ENCODE measurements at regions not wholly inside any gene's neighbourhood (a gene's known extent, or its start where the extent isn't known, plus 50 kb on each side); places are given as distances from the start of the nearest gene placed in this dataset.

- TF ChIP-seq SUZ12 (IDR thresholded peaks at IDR 0.05) = no peak
- no peak for TF ChIP-seq L3MBTL2 (conservative IDR thresholded peaks at IDR 0.05)
- TF ChIP-seq BHLHE40 (IDR thresholded peaks at IDR 0.05; ENCODE audit: borderline replicate concordance) = no peak
- TF ChIP-seq FOXK2 (IDR thresholded peaks at IDR 0.05) = no peak
- TF ChIP-seq HDGF (IDR thresholded peaks at IDR 0.05; ENCODE audit: borderline replicate concordance) = no peak
- TF ChIP-seq TARDBP (IDR thresholded peaks at IDR 0.05) = no peak
- TF ChIP-seq FOXA1 (IDR thresholded peaks at IDR 0.05) = no peak
- no peak for TF ChIP-seq SP1 (IDR thresholded peaks at IDR 0.05)
- TF ChIP-seq FOXM1 (IDR thresholded peaks at IDR 0.05; ENCODE audit: borderline replicate concordance) = no peak
- TF ChIP-seq ELF4 (IDR thresholded peaks at IDR 0.05) = no peak
- TF ChIP-seq NFRKB (IDR thresholded peaks at IDR 0.05) = no peak
- no peak for TF ChIP-seq ZNF384 (IDR thresholded peaks at IDR 0.05)
These were observed 53.3 kb upstream of the SPATA31D4 start for GRCh38 chr9:81874931-81875330.

Measured in HEK293T (cell line).